Activated naive CD8-positive, alpha-beta T cell (primary cell): ENCODE measurements at regions not wholly inside any gene's neighbourhood (a gene's known extent, or its start where the extent isn't known, plus 50 kb on each side); places are given as distances from the start of the nearest gene placed in this dataset.
"Not testable (repeated sequence)": the region's sequence is repeated elsewhere in the genome, so short reads cannot be mapped to it uniquely, and the experiment has no call there.

Experiments
- H3K27ac Mint-ChIP-seq: one replicate; pipeline ENCODE4 v1.8.0; 2021; ENCODE audit warnings: mixed read lengths
- H3K27me3 Mint-ChIP-seq: one replicate; pipeline ENCODE4 v1.8.0; 2021; ENCODE audit warnings: mixed read lengths
- H3K36me3 Mint-ChIP-seq: one replicate; pipeline ENCODE4 v1.8.0; 2021; ENCODE audit warnings: mixed read lengths
- H3K4me1 Mint-ChIP-seq: one replicate; pipeline ENCODE4 v1.8.0; 2021; ENCODE audit warnings: low read depth, mixed read lengths
- H3K4me3 Mint-ChIP-seq: one replicate; pipeline ENCODE4 v1.8.0; 2021; ENCODE audit warnings: mild to moderate bottlenecking, mixed read lengths
- H3K9me3 Mint-ChIP-seq: one replicate; pipeline ENCODE4 v1.8.0; 2021; ENCODE audit warnings: low read depth, mixed read lengths

- Mint-ChIP-seq H3K27me3 (peaks cover 3% of the 10 kb centered on the region), H3K27ac (no peak overlapping the region), H3K4me3 (no peak overlapping the region), H3K36me3 (no peaks in the 10 kb centered on the region), H3K9me3 (no peaks in the 10 kb centered on the region), H3K4me1 (no peaks in the 10 kb centered on the region)
These were observed 135.5 kb upstream of the MYT1L start for GRCh38 chr2:2466534-2466933.

- Mint-ChIP-seq H3K27ac (no peak overlapping the region), H3K4me1 (no peaks in the 10 kb centered on the region), H3K4me3 (no peak overlapping the region), H3K27me3 (peaks cover 3% of the 10 kb centered on the region), H3K9me3 (no peaks in the 10 kb centered on the region), H3K36me3 (no peaks in the 10 kb centered on the region)
These were observed 133.6 kb upstream of the MYT1L start for GRCh38 chr2:2464643-2465042.

GRCh38 chr2:2464094-2464493 is 133.0 kb upstream of the MYT1L start:
- Mint-ChIP-seq H3K36me3 (no peaks in the 10 kb centered on the region), H3K4me3 (no peak overlapping the region), H3K4me1 (no peaks in the 10 kb centered on the region), H3K27me3 (peaks cover 3% of the 10 kb centered on the region), H3K9me3 (no peaks in the 10 kb centered on the region), H3K27ac (no peak overlapping the region)

- H3K36me3 Mint-ChIP-seq = no peaks in the 10 kb centered on the region
- no peaks in the 10 kb centered on the region for H3K9me3 Mint-ChIP-seq
- peaks cover 6% of the 10 kb centered on the region for H3K27me3 Mint-ChIP-seq
- H3K4me3 Mint-ChIP-seq = no peak overlapping the region
- H3K4me1 Mint-ChIP-seq = no peaks in the 10 kb centered on the region
- no peak overlapping the region for H3K27ac Mint-ChIP-seq
These were observed 125.6 kb upstream of the MYT1L start for GRCh38 chr2:2456721-2457120.

- Mint-ChIP-seq H3K9me3 (no peaks in the 10 kb centered on the region), H3K27me3 (peaks cover 6% of the 10 kb centered on the region), H3K27ac (no peak overlapping the region), H3K4me1 (no peaks in the 10 kb centered on the region), H3K36me3 (no peaks in the 10 kb centered on the region), H3K4me3 (no peak overlapping the region)
These were observed 124.1 kb upstream of the MYT1L start for GRCh38 chr2:2455151-2455550.

- H3K9me3 Mint-ChIP-seq = no peaks in the 10 kb centered on the region
- H3K27me3 Mint-ChIP-seq = peaks cover 8% of the 10 kb centered on the region
- H3K27ac Mint-ChIP-seq = no peak overlapping the region
- H3K4me1 Mint-ChIP-seq = no peaks in the 10 kb centered on the region
- H3K4me3 Mint-ChIP-seq = no peak overlapping the region
- no peaks in the 10 kb centered on the region for H3K36me3 Mint-ChIP-seq
These were observed 121.9 kb upstream of the MYT1L start for GRCh38 chr2:2452961-2453360.

GRCh38 chr2:2451275-2451674 is 120.2 kb upstream of the MYT1L start:
- H3K27ac Mint-ChIP-seq, H3K4me3 Mint-ChIP-seq, H3K36me3 Mint-ChIP-seq: not testable (repeated sequence)

GRCh38 chr2:2448178-2448577 is 117.1 kb upstream of the MYT1L start:
- Mint-ChIP-seq H3K4me3 (no peak overlapping the region), H3K36me3 (no peaks in the 10 kb centered on the region), H3K9me3 (no peaks in the 10 kb centered on the region), H3K27ac (no peak overlapping the region), H3K27me3 (peaks cover 8% of the 10 kb centered on the region), H3K4me1 (no peaks in the 10 kb centered on the region)

More at GRCh38 chr2:2451275-2451674, 120.2 kb upstream of the MYT1L start:
- H3K27me3 Mint-ChIP-seq, H3K4me1 Mint-ChIP-seq, H3K9me3 Mint-ChIP-seq: not testable (repeated sequence)

- no peak overlapping the region for H3K27ac Mint-ChIP-seq
- H3K9me3 Mint-ChIP-seq = no peaks in the 10 kb centered on the region
- no peak overlapping the region for H3K4me3 Mint-ChIP-seq
- no peaks in the 10 kb centered on the region for H3K4me1 Mint-ChIP-seq
- no peaks in the 10 kb centered on the region for H3K36me3 Mint-ChIP-seq
- peaks cover 4% of the 10 kb centered on the region for H3K27me3 Mint-ChIP-seq
These were observed 91.5 kb upstream of the MYT1L start for GRCh38 chr2:2422621-2423020.

DNA sequence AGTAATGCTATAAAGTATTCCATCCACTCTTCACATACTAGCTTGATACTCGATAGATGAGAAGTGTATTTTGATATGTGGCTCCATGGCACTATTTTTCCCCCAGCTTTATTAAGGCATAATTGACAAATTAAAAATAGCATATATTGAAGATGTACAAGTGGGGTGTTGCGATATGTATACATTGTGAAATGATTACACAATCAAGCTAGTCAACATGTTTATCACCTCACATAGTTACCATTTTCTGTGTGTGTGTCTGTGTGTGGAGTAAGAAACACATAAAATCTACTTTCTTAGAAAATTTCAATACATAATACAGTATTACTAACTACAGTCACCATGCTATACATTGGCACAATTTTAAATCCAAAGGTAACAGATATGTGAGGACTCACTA is 82.5 kb upstream of the MYT1L start:
- H3K4me1 Mint-ChIP-seq = no peaks in the 10 kb centered on the region
- no peaks in the 10 kb centered on the region for H3K36me3 Mint-ChIP-seq
- H3K4me3 Mint-ChIP-seq = no peak overlapping the region
- no peak overlapping the region for H3K27ac Mint-ChIP-seq
- H3K9me3 Mint-ChIP-seq = no peaks in the 10 kb centered on the region
- H3K27me3 Mint-ChIP-seq = peaks cover 2% of the 10 kb centered on the region

GRCh38 chr2:2410987-2411386 is 79.9 kb upstream of the MYT1L start:
- H3K4me3 Mint-ChIP-seq = no peak overlapping the region
- H3K4me1 Mint-ChIP-seq = no peaks in the 10 kb centered on the region

GRCh38 chr2:2409481-2409880 is 78.4 kb upstream of the MYT1L start:
- Mint-ChIP-seq H3K4me1 (no peaks in the 10 kb centered on the region), H3K36me3 (no peaks in the 10 kb centered on the region), H3K27me3 (peaks cover 2% of the 10 kb centered on the region), H3K27ac (no peak overlapping the region), H3K4me3 (no peak overlapping the region), H3K9me3 (peaks cover 14% of the 10 kb centered on the region)

More at GRCh38 chr2:2410987-2411386, 79.9 kb upstream of the MYT1L start:
- H3K27me3 Mint-ChIP-seq = peaks cover 2% of the 10 kb centered on the region
- no peaks in the 10 kb centered on the region for H3K36me3 Mint-ChIP-seq
- no peak overlapping the region for H3K27ac Mint-ChIP-seq
- H3K9me3 Mint-ChIP-seq = peaks cover 4% of the 10 kb centered on the region

DNA sequence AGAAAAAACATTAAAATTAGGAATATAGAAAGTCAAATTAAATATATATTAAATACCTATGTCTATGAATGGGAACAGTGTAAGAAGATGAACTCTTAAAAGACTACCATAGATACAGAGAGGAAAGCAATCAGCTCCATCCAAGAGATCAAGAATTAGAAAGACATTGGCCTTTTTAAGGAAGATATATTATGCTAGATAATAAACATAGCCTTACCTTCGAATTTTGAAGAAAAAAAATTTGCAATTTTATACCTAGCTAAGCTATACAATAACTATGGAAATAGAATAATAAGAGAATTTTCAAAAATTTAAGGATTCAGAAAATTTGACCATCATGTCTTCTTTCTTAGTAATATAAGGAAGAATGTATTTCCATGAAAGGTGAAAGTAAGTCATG is 74.7 kb upstream of the MYT1L start:
- Mint-ChIP-seq H3K4me1 (no peaks in the 10 kb centered on the region), H3K4me3 (no peak overlapping the region), H3K9me3 (peaks cover 14% of the 10 kb centered on the region), H3K27me3 (no peaks in the 10 kb centered on the region), H3K27ac (no peak overlapping the region), H3K36me3 (no peaks in the 10 kb centered on the region)

GRCh38 chr2:2400286-2401038 is 69.4 kb upstream of the MYT1L start:
- Mint-ChIP-seq H3K9me3 (peaks cover 7% of the 10 kb centered on the region), H3K4me3 (no peak overlapping the region), H3K27me3 (peaks cover 2% of the 10 kb centered on the region), H3K27ac (no peak overlapping the region), H3K4me1 (no peaks in the 10 kb centered on the region), H3K36me3 (no peaks in the 10 kb centered on the region)

DNA sequence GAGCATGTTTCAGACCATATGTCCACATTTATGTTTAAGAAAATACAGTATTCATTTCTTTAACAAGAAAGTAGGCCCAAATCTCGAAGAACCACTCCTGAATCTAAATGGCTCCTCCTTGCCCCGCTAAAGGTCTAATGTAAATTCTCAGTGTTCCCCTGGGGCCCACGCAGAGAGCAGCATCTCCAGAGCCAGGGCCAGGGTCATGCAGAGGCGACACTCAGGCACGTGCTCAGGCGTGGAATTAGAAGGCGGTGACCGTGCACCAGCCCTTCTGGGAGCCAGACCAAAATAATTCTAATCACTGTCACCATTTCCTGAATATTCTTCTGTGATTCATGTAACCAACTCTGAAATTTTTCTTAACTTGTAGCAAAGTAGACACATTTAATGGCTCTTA is 68.3 kb upstream of the MYT1L start:
- Mint-ChIP-seq H3K36me3 (no peaks in the 10 kb centered on the region), H3K27me3 (peaks cover 2% of the 10 kb centered on the region), H3K4me3 (no peak overlapping the region), H3K27ac (no peak overlapping the region), H3K9me3 (no peaks in the 10 kb centered on the region), H3K4me1 (no peaks in the 10 kb centered on the region)

- H3K9me3 Mint-ChIP-seq = peaks cover 5% of the 10 kb centered on the region
- no peak overlapping the region for H3K4me3 Mint-ChIP-seq
These were observed 61.3 kb upstream of the MYT1L start for GRCh38 chr2:2392332-2392731.

More at GRCh38 chr2:2392332-2392731, 61.3 kb upstream of the MYT1L start:
- H3K27ac Mint-ChIP-seq = no peak overlapping the region
- H3K4me1 Mint-ChIP-seq = no peaks in the 10 kb centered on the region
- H3K36me3 Mint-ChIP-seq = no peaks in the 10 kb centered on the region
- peaks cover 8% of the 10 kb centered on the region for H3K27me3 Mint-ChIP-seq
